WTC11 (cell line): ENCODE measurements at regions not wholly inside any gene's neighbourhood (a gene's known extent, or its start where the extent isn't known, plus 50 kb on each side); places are given as distances from the start of the nearest gene placed in this dataset.

ENCODE experiments used
- ELF4 ChIP-seq: sonication (generic); formaldehyde crosslinking; IDR thresholded peaks from 2 replicates; pipeline ENCODE4 v1.8.1; 2022; ENCODE audit warnings: low read depth, mild to moderate bottlenecking, moderate library complexity, missing genetic modification reagents
- NR3C1 ChIP-seq: sonication (generic); formaldehyde crosslinking; conservative IDR thresholded peaks from 2 replicates; pipeline ENCODE4 v1.8.1; 2023; ENCODE audit warnings: low read depth, mild to moderate bottlenecking, missing genetic modification reagents
- TF ChIP-seq, protein P1 (sequence below): fragments of 200-600 bp; IDR thresholded peaks from 2 replicates; pipeline ENCODE4 v1.8.0; 2022; ENCODE audit warnings: antibody characterized with exemption
- TF ChIP-seq, protein P2 (sequence below): sonication (generic); formaldehyde crosslinking; IDR thresholded peaks from 2 replicates; pipeline ENCODE4 v1.8.1; 2023; ENCODE audit warnings: mild to moderate bottlenecking, moderate library complexity, missing genetic modification reagents

DNA sequence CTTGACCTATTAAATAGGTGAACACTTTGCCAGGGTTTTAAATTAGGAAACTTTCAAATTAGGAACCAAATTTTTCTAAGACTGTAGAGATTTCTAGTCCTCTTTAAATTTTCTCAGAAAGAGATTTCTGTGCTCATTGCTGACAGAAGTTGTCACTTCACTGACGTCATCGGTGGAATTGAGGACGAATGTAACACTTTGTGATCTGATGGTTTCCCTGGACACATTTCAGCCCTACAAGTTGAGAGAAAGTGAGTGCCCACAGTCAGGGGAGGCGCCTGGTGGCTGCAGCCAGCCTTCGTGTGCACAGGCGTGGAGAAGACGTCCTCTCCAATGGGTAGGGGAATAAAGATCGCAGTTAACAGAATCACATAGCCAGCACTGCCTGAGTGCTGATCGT lies 396.5 kb upstream of the TSHZ3 start:
- TF ChIP-seq, protein P1, sequence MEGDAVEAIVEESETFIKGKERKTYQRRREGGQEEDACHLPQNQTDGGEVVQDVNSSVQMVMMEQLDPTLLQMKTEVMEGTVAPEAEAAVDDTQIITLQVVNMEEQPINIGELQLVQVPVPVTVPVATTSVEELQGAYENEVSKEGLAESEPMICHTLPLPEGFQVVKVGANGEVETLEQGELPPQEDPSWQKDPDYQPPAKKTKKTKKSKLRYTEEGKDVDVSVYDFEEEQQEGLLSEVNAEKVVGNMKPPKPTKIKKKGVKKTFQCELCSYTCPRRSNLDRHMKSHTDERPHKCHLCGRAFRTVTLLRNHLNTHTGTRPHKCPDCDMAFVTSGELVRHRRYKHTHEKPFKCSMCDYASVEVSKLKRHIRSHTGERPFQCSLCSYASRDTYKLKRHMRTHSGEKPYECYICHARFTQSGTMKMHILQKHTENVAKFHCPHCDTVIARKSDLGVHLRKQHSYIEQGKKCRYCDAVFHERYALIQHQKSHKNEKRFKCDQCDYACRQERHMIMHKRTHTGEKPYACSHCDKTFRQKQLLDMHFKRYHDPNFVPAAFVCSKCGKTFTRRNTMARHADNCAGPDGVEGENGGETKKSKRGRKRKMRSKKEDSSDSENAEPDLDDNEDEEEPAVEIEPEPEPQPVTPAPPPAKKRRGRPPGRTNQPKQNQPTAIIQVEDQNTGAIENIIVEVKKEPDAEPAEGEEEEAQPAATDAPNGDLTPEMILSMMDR = no peak
- TF ChIP-seq ELF4 (CRISPR knock-in tag) = no peak
- TF ChIP-seq, protein P2, sequence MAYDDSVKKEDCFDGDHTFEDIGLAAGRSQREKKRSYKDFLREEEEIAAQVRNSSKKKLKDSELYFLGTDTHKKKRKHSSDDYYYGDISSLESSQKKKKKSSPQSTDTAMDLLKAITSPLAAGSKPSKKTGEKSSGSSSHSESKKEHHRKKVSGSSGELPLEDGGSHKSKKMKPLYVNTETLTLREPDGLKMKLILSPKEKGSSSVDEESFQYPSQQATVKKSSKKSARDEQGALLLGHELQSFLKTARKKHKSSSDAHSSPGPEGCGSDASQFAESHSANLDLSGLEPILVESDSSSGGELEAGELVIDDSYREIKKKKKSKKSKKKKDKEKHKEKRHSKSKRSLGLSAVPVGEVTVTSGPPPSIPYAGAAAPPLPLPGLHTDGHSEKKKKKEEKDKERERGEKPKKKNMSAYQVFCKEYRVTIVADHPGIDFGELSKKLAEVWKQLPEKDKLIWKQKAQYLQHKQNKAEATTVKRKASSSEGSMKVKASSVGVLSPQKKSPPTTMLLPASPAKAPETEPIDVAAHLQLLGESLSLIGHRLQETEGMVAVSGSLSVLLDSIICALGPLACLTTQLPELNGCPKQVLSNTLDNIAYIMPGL = no peak
- no peak for TF ChIP-seq NR3C1 (CRISPR knock-in tag)
